GM10266 (cell line): ENCODE measurements at regions not wholly inside any gene's neighbourhood (a gene's known extent, or its start where the extent isn't known, plus 50 kb on each side); places are given as distances from the start of the nearest gene placed in this dataset.

ENCODE experiments used
- DNase-seq: peaks from one replicate; pipeline ENCODE4 v3.0.0; 2012; ENCODE audit errors: extremely low spot score
- CTCF ChIP-seq: IDR thresholded peaks from 2 replicates; pipeline ENCODE4 v1.5.1; 2012; ENCODE audit warnings: mild to moderate bottlenecking, low read depth; ENCODE audit not compliant: control insufficient read depth, insufficient read depth; ENCODE audit errors: missing control alignments

- TF ChIP-seq CTCF: no peak
- no peak for DNase-seq
Measured at GRCh38 chr11:22989371-22989770, 129.1 kb upstream of the CCDC179 start.

GRCh38 chr11:22991196-22991595, 130.9 kb upstream of the CCDC179 start:
- DNase-seq: no peak
- no peak for TF ChIP-seq CTCF

- no peak for DNase-seq
Measured at GRCh38 chr11:23006730-23007129, 146.5 kb upstream of the CCDC179 start.

DNA sequence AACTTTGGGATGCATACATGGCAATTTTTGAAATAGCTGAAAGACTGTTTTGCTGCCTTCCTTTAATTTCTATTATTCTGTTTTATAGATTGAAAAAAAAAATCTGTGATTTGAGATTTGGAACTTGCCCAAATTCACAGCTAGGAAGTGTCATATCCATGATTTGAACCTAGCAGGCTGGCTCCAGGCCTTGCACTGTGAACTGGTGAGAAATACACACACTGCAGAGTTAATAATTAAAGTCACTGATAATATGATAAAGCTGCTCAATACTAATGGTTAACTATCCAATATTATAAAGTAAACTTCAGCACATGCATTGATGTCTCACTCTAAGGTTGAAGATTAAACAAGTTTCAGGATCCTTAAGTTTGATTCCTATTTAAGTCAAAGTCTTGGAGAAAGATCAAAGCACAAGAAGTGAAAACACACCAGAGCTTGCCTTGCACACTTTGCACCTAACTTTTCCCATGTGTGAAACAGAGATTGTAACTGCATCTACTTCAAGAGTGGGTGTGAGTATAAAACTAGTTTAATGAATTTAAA, 150.6 kb upstream of the CCDC179 start:
- DNase-seq: no peak
- no peak for TF ChIP-seq CTCF

More at GRCh38 chr11:23006730-23007129, 146.5 kb upstream of the CCDC179 start:
- no peak for TF ChIP-seq CTCF

DNA sequence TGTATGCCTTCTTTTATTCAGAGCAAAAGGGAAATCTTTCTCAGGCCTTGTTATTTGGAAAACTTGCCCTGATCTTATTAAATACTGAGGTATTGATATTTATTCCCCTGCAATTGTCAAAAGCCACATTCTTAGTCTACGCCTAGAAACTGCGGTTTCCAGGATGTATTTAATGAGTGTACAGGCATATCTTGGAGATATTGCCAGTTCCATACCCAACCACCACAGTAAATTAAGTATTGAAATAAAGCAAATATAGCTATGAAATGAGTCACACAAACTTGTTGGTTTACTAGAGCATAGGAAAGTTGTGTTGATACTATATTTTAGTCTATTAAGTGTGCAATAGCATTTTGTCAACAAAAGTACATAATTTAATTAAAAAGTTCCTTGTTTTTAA, 152.7 kb upstream of the CCDC179 start:
- TF ChIP-seq CTCF: no peak
- DNase-seq: no peak

DNA sequence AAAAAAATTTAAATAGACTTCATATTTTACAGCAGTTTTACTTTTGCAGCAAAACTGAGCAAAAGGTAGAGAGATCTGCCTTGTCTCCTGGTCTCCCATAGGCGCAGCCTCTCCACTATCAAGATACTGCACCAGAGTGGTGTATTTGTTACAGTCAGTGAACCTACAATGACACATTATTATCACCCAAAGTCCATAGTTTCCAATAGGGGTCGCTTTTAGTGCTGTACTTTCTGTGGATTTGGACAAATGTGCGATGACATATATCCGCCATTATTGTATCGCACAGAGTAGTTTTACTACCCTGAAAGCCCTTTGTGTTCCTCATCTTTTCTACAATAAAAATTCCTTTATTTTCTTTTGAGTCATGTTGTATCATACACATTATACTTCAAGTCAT, 153.2 kb upstream of the CCDC179 start:
- TF ChIP-seq CTCF: no peak
- no peak for DNase-seq

GRCh38 chr11:23021287-23021863, 161.1 kb upstream of the CCDC179 start:
- DNase-seq: peak; percentile 27
- TF ChIP-seq CTCF: peak; percentile 65
